AG04450 (cell line): ENCODE measurements at regions not wholly inside any gene's neighbourhood (a gene's known extent, or its start where the extent isn't known, plus 50 kb on each side); places are given as distances from the start of the nearest gene placed in this dataset.

Source experiments
- CTCF ChIA-PET: fragments of 300-600, 350-600 bp; formaldehyde crosslinking; extraction: SDS; loops from one replicate; lab custom pipeline; 2022; ENCODE audit warnings: antibody characterized with exemption, inconsistent platforms; lab: Charles Lee
- POLR2A ChIA-PET: fragments of 350-600 bp; formaldehyde crosslinking; extraction: SDS; loops from one replicate; lab custom pipeline; 2021; ENCODE audit warnings: antibody characterized with exemption, inconsistent platforms; lab: Yijun Ruan, JAX
- DNase-seq: peaks from one replicate; pipeline ENCODE4 v3.0.0-alpha.2; 2011; ENCODE audit warnings: low read depth, low spot score
- H3K27ac ChIP-seq: one replicate; pipeline ENCODE4 v1.5.1; 2012; ENCODE audit warnings: low read depth, low read length, control low read depth
- H3K27me3 ChIP-seq: one replicate; pipeline ENCODE4 v1.6.0; 2012; ENCODE audit warnings: low read length; ENCODE audit not compliant: control insufficient read depth, insufficient read depth
- H3K4me3 ChIP-seq: 2 replicates; pipeline ENCODE4 v1.5.1; 2011; ENCODE audit warnings: mild to moderate bottlenecking, low read depth, low read length, control low read depth
- H3K9me3 ChIP-seq: 2 replicates; pipeline ENCODE4 v1.5.1; 2012; ENCODE audit warnings: low read length; ENCODE audit not compliant: control insufficient read depth, insufficient read depth
- CTCF ChIP-seq: IDR thresholded peaks from 2 replicates; pipeline ENCODE4 v1.5.1; 2011; ENCODE audit warnings: low read depth, low read length, control low read depth, inconsistent platforms

GRCh38 chr5:158313027-158313732 is 454.2 kb upstream of the CLINT1 start:
- Histone ChIP-seq H3K27me3 (no peaks in the 10 kb centered on the region), H3K27ac (no peak overlapping the region), H3K9me3 (no peaks in the 10 kb centered on the region), H3K4me3 (no peak overlapping the region)
- DNase-seq, result no peak
- POLR2A ChIA-PET, result no interaction called here
- TF ChIP-seq CTCF, result no peak
- CTCF ChIA-PET, result no interaction called here

- ChIA-PET CTCF (no interaction called here), POLR2A (no interaction called here)
Observed at GRCh38 chr5:158309088-158309807, 450.3 kb upstream of the CLINT1 start.

GRCh38 chr5:158308429-158309025 is 449.6 kb upstream of the CLINT1 start:
- Histone ChIP-seq H3K4me3 (no peak overlapping the region), H3K9me3 (no peaks in the 10 kb centered on the region), H3K27me3 (no peaks in the 10 kb centered on the region), H3K27ac (no peak overlapping the region)
- no peak for TF ChIP-seq CTCF
- DNase-seq, result no peak
- POLR2A ChIA-PET, result no interaction called here
- CTCF ChIA-PET, result no interaction called here

More at GRCh38 chr5:158309088-158309807, 450.3 kb upstream of the CLINT1 start:
- H3K27ac ChIP-seq, result no peak overlapping the region
- TF ChIP-seq CTCF, result no peak
- DNase-seq, result no peak
- H3K4me3 ChIP-seq, result no peak overlapping the region
- H3K9me3 ChIP-seq, result no peaks in the 10 kb centered on the region
- no peaks in the 10 kb centered on the region for H3K27me3 ChIP-seq

GRCh38 chr5:158305861-158306260 is 446.9 kb upstream of the CLINT1 start:
- CTCF ChIA-PET, result no interaction called here
- POLR2A ChIA-PET, result no interaction called here
- Histone ChIP-seq H3K27ac (no peak overlapping the region), H3K27me3 (no peaks in the 10 kb centered on the region), H3K9me3 (no peaks in the 10 kb centered on the region), H3K4me3 (no peak overlapping the region)
- TF ChIP-seq CTCF, result no peak
- no peak for DNase-seq

GRCh38 chr5:158304607-158305006 is 445.7 kb upstream of the CLINT1 start:
- CTCF ChIA-PET, result no interaction called here
- Histone ChIP-seq H3K9me3 (no peaks in the 10 kb centered on the region), H3K4me3 (no peak overlapping the region), H3K27me3 (no peaks in the 10 kb centered on the region), H3K27ac (no peak overlapping the region)
- no peak for DNase-seq
- TF ChIP-seq CTCF, result no peak
- POLR2A ChIA-PET, result no interaction called here
